ENCODE measurements at regions not wholly inside any gene's neighbourhood (a gene's known extent, or its start where the extent isn't known, plus 50 kb on each side); places are given as distances from the start of the nearest gene placed in this dataset.

GRCh38 chr6:920512-920911, 227.6 kb upstream of the EXOC2 start:
- TF ChIP-seq CTCF (IDR thresholded peaks at IDR 0.05): no peak

- no peak for TF ChIP-seq CTCF (IDR thresholded peaks at IDR 0.05)
Measured at GRCh38 chr6:919500-919899, 226.6 kb upstream of the EXOC2 start.

GRCh38 chr6:917939-918338, 225.0 kb upstream of the EXOC2 start:
- TF ChIP-seq CTCF (IDR thresholded peaks at IDR 0.05): no peak

- no peak for TF ChIP-seq CTCF (IDR thresholded peaks at IDR 0.05)
Measured at GRCh38 chr6:917296-917695, 224.4 kb upstream of the EXOC2 start.

- TF ChIP-seq CTCF (IDR thresholded peaks at IDR 0.05): no peak
Measured at GRCh38 chr6:916131-916530, 223.2 kb upstream of the EXOC2 start.

GRCh38 chr6:912871-913835, 220.2 kb upstream of the EXOC2 start:
- peak; percentile 64 for TF ChIP-seq CTCF (IDR thresholded peaks at IDR 0.05)

- no peak for TF ChIP-seq CTCF (IDR thresholded peaks at IDR 0.05)
Measured at GRCh38 chr6:907928-908327, 215.0 kb upstream of the EXOC2 start.
